ENCODE measurements at regions not wholly inside any gene's neighbourhood (a gene's known extent, or its start where the extent isn't known, plus 50 kb on each side); places are given as distances from the start of the nearest gene placed in this dataset.

GRCh38 chr5:86997516-86997915 is 270.2 kb upstream of the RASA1 start:
- no peak overlapping the region for H3K4me3 ChIP-seq (ENCODE audit: low read length)
- H3K4me1 ChIP-seq (ENCODE audit: low read length) = no peaks in the 10 kb centered on the region
- H3K79me2 ChIP-seq (ENCODE audit: low read length) = no peaks in the 10 kb centered on the region
- no peaks in the 10 kb centered on the region for H4K20me1 ChIP-seq (ENCODE audit: insufficient read depth, low read depth, low read length)
- H3K4me2 ChIP-seq (ENCODE audit: low read depth, low read length, poor library complexity, severe bottlenecking) = no peak overlapping the region
- H3K9me2 ChIP-seq (replicated peaks; ENCODE audit: insufficient read depth, low read length) = no peaks in the 10 kb centered on the region
- no peaks in the 10 kb centered on the region for H3K9me3 ChIP-seq (ENCODE audit: low read length)
- no peak overlapping the region for H2AFZ ChIP-seq (ENCODE audit: low read length)
- H3K27ac ChIP-seq (ENCODE audit: low read length) = no peak overlapping the region
- no peaks in the 10 kb centered on the region for H3K36me3 ChIP-seq (ENCODE audit: insufficient read depth, low read length)
- no peaks in the 10 kb centered on the region for H3K27me3 ChIP-seq (ENCODE audit: low read length)
- H3K9ac ChIP-seq (ENCODE audit: low read length) = no peak overlapping the region
- DNase-seq = no peak

- H3K4me2 ChIP-seq (ENCODE audit: low read depth, low read length, poor library complexity, severe bottlenecking) = no peak overlapping the region
- H3K27ac ChIP-seq (ENCODE audit: low read length) = no peak overlapping the region
- DNase-seq = no peak
- no peaks in the 10 kb centered on the region for H3K9me2 ChIP-seq (replicated peaks; ENCODE audit: insufficient read depth, low read length)
- no peaks in the 10 kb centered on the region for H3K36me3 ChIP-seq (ENCODE audit: insufficient read depth, low read length)
- no peaks in the 10 kb centered on the region for H3K27me3 ChIP-seq (ENCODE audit: low read length)
- H3K9ac ChIP-seq (ENCODE audit: low read length) = no peak overlapping the region
- no peaks in the 10 kb centered on the region for H3K9me3 ChIP-seq (ENCODE audit: low read length)
- no peak overlapping the region for H2AFZ ChIP-seq (ENCODE audit: low read length)
- no peak overlapping the region for H3K4me3 ChIP-seq (ENCODE audit: low read length)
- no peaks in the 10 kb centered on the region for H4K20me1 ChIP-seq (ENCODE audit: insufficient read depth, low read depth, low read length)
- H3K4me1 ChIP-seq (ENCODE audit: low read length) = no peaks in the 10 kb centered on the region
- H3K79me2 ChIP-seq (ENCODE audit: low read length) = no peaks in the 10 kb centered on the region
These were observed 267.7 kb upstream of the RASA1 start for GRCh38 chr5:86999951-87000350.

GRCh38 chr5:87002485-87002884 is 265.2 kb upstream of the RASA1 start:
- Histone ChIP-seq H2AFZ (ENCODE audit: low read length) (no peak overlapping the region), H3K9me3 (ENCODE audit: low read length) (no peaks in the 10 kb centered on the region), H3K27me3 (ENCODE audit: low read length) (no peaks in the 10 kb centered on the region), H3K4me3 (ENCODE audit: low read length) (no peak overlapping the region), H4K20me1 (ENCODE audit: insufficient read depth, low read depth, low read length) (no peaks in the 10 kb centered on the region), H3K9me2 (replicated peaks; ENCODE audit: insufficient read depth, low read length) (no peaks in the 10 kb centered on the region), H3K36me3 (ENCODE audit: insufficient read depth, low read length) (no peaks in the 10 kb centered on the region), H3K4me1 (ENCODE audit: low read length) (no peaks in the 10 kb centered on the region), H3K27ac (ENCODE audit: low read length) (no peak overlapping the region), H3K4me2 (ENCODE audit: low read depth, low read length, poor library complexity, severe bottlenecking) (no peak overlapping the region), H3K9ac (ENCODE audit: low read length) (no peak overlapping the region), H3K79me2 (ENCODE audit: low read length) (no peaks in the 10 kb centered on the region)
- DNase-seq = no peak

GRCh38 chr5:87004101-87004500 is 263.6 kb upstream of the RASA1 start:
- Histone ChIP-seq H3K4me1 (ENCODE audit: low read length) (no peaks in the 10 kb centered on the region), H2AFZ (ENCODE audit: low read length) (no peak overlapping the region), H3K27ac (ENCODE audit: low read length) (no peak overlapping the region), H3K9me3 (ENCODE audit: low read length) (no peaks in the 10 kb centered on the region), H4K20me1 (ENCODE audit: insufficient read depth, low read depth, low read length) (no peaks in the 10 kb centered on the region), H3K9ac (ENCODE audit: low read length) (no peak overlapping the region), H3K79me2 (ENCODE audit: low read length) (no peaks in the 10 kb centered on the region), H3K27me3 (ENCODE audit: low read length) (no peaks in the 10 kb centered on the region), H3K4me2 (ENCODE audit: low read depth, low read length, poor library complexity, severe bottlenecking) (no peak overlapping the region), H3K36me3 (ENCODE audit: insufficient read depth, low read length) (no peaks in the 10 kb centered on the region), H3K4me3 (ENCODE audit: low read length) (no peak overlapping the region), H3K9me2 (replicated peaks; ENCODE audit: insufficient read depth, low read length) (no peaks in the 10 kb centered on the region)
- no peak for DNase-seq

GRCh38 chr5:87007737-87008136 is 259.9 kb upstream of the RASA1 start:
- H3K27ac ChIP-seq (ENCODE audit: low read length) = no peak overlapping the region
- H3K4me3 ChIP-seq (ENCODE audit: low read length) = no peak overlapping the region
- no peaks in the 10 kb centered on the region for H3K4me1 ChIP-seq (ENCODE audit: low read length)
- DNase-seq = no peak
- H3K4me2 ChIP-seq (ENCODE audit: low read depth, low read length, poor library complexity, severe bottlenecking) = no peak overlapping the region
- no peaks in the 10 kb centered on the region for H4K20me1 ChIP-seq (ENCODE audit: insufficient read depth, low read depth, low read length)
- H2AFZ ChIP-seq (ENCODE audit: low read length) = no peak overlapping the region
- no peaks in the 10 kb centered on the region for H3K9me2 ChIP-seq (replicated peaks; ENCODE audit: insufficient read depth, low read length)
- no peaks in the 10 kb centered on the region for H3K9me3 ChIP-seq (ENCODE audit: low read length)
- H3K27me3 ChIP-seq (ENCODE audit: low read length) = no peaks in the 10 kb centered on the region
- no peaks in the 10 kb centered on the region for H3K36me3 ChIP-seq (ENCODE audit: insufficient read depth, low read length)
- no peaks in the 10 kb centered on the region for H3K79me2 ChIP-seq (ENCODE audit: low read length)
- H3K9ac ChIP-seq (ENCODE audit: low read length) = no peak overlapping the region

GRCh38 chr5:87008751-87009560 is 258.7 kb upstream of the RASA1 start:
- no peaks in the 10 kb centered on the region for H3K9me2 ChIP-seq (replicated peaks; ENCODE audit: insufficient read depth, low read length)
- no peaks in the 10 kb centered on the region for H3K36me3 ChIP-seq (ENCODE audit: insufficient read depth, low read length)
- no peaks in the 10 kb centered on the region for H3K9me3 ChIP-seq (ENCODE audit: low read length)
- no peaks in the 10 kb centered on the region for H4K20me1 ChIP-seq (ENCODE audit: insufficient read depth, low read depth, low read length)
- DNase-seq = no peak
- H3K27me3 ChIP-seq (ENCODE audit: low read length) = no peaks in the 10 kb centered on the region
- no peak overlapping the region for H3K9ac ChIP-seq (ENCODE audit: low read length)
- H3K4me2 ChIP-seq (ENCODE audit: low read depth, low read length, poor library complexity, severe bottlenecking) = no peak overlapping the region
- no peak overlapping the region for H2AFZ ChIP-seq (ENCODE audit: low read length)
- no peak overlapping the region for H3K4me3 ChIP-seq (ENCODE audit: low read length)
- no peaks in the 10 kb centered on the region for H3K79me2 ChIP-seq (ENCODE audit: low read length)
- H3K27ac ChIP-seq (ENCODE audit: low read length) = no peak overlapping the region
- no peaks in the 10 kb centered on the region for H3K4me1 ChIP-seq (ENCODE audit: low read length)

GRCh38 chr5:87010736-87011135 is 256.9 kb upstream of the RASA1 start:
- no peak overlapping the region for H3K27ac ChIP-seq (ENCODE audit: low read length)
- no peak overlapping the region for H3K4me2 ChIP-seq (ENCODE audit: low read depth, low read length, poor library complexity, severe bottlenecking)
- H3K9me3 ChIP-seq (ENCODE audit: low read length) = no peaks in the 10 kb centered on the region
- H3K9me2 ChIP-seq (replicated peaks; ENCODE audit: insufficient read depth, low read length) = no peaks in the 10 kb centered on the region
- no peaks in the 10 kb centered on the region for H3K4me1 ChIP-seq (ENCODE audit: low read length)
- H3K36me3 ChIP-seq (ENCODE audit: insufficient read depth, low read length) = no peaks in the 10 kb centered on the region
- no peaks in the 10 kb centered on the region for H4K20me1 ChIP-seq (ENCODE audit: insufficient read depth, low read depth, low read length)
- H3K79me2 ChIP-seq (ENCODE audit: low read length) = no peaks in the 10 kb centered on the region
- no peak for DNase-seq
- no peak overlapping the region for H3K4me3 ChIP-seq (ENCODE audit: low read length)
- no peaks in the 10 kb centered on the region for H3K27me3 ChIP-seq (ENCODE audit: low read length)
- no peak overlapping the region for H3K9ac ChIP-seq (ENCODE audit: low read length)
- no peak overlapping the region for H2AFZ ChIP-seq (ENCODE audit: low read length)

GRCh38 chr5:87015901-87016300 is 251.8 kb upstream of the RASA1 start:
- Histone ChIP-seq H3K9ac (ENCODE audit: low read length) (no peak overlapping the region), H3K9me2 (replicated peaks; ENCODE audit: insufficient read depth, low read length) (no peaks in the 10 kb centered on the region)

More at GRCh38 chr5:87015901-87016300, 251.8 kb upstream of the RASA1 start:
- H3K79me2 ChIP-seq (ENCODE audit: low read length) = no peaks in the 10 kb centered on the region
- no peak overlapping the region for H2AFZ ChIP-seq (ENCODE audit: low read length)
- no peak for DNase-seq
- no peaks in the 10 kb centered on the region for H3K9me3 ChIP-seq (ENCODE audit: low read length)
- H4K20me1 ChIP-seq (ENCODE audit: insufficient read depth, low read depth, low read length) = no peaks in the 10 kb centered on the region
- no peak overlapping the region for H3K4me3 ChIP-seq (ENCODE audit: low read length)
- no peak overlapping the region for H3K4me2 ChIP-seq (ENCODE audit: low read depth, low read length, poor library complexity, severe bottlenecking)
- no peaks in the 10 kb centered on the region for H3K36me3 ChIP-seq (ENCODE audit: insufficient read depth, low read length)
- H3K27me3 ChIP-seq (ENCODE audit: low read length) = no peaks in the 10 kb centered on the region
- H3K27ac ChIP-seq (ENCODE audit: low read length) = no peak overlapping the region
- 0 out of 2 replicates have a peak, but pooled peaks cover 4% of the 10 kb centered on the region for H3K4me1 ChIP-seq (ENCODE audit: low read length)

All from Karpas-422 (cell line).